ENCODE measurements at regions not wholly inside any gene's neighbourhood (a gene's known extent, or its start where the extent isn't known, plus 50 kb on each side); places are given as distances from the start of the nearest gene placed in this dataset.

DNA sequence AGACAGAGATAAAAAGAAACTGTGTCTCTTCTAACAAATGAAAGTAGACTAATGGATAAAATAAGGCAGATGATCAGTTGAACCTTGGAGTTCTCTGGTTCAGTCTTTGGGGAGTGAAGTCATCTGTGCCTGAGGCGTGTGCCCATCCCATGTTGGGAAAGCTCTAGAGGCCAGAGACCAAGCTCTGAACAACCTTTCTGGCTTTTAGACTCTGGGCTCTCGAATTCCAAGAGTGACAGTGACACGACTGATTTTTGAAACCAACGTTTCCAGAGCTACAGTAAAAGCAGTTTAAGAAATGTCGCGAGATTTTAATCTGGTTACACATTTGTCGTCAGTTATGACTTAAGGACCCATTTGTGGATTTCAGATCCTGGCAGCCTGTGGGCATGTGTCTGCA lies 83.7 kb upstream of the APCDD1 start:
- ATAC-seq = no peak
- Histone ChIP-seq H3K36me3 (ENCODE audit: low read depth) (no peaks in the 10 kb centered on the region), H3K4me1 (ENCODE audit: low read depth) (no peaks in the 10 kb centered on the region), H3K4me3 (no peak overlapping the region), H3K9me3 (no peaks in the 10 kb centered on the region)
- intact Hi-C loops (cut with DNase I, micrococcal nuclease) = no loop called here
- DNase-seq = no peak
- TF ChIP-seq, protein P1, sequence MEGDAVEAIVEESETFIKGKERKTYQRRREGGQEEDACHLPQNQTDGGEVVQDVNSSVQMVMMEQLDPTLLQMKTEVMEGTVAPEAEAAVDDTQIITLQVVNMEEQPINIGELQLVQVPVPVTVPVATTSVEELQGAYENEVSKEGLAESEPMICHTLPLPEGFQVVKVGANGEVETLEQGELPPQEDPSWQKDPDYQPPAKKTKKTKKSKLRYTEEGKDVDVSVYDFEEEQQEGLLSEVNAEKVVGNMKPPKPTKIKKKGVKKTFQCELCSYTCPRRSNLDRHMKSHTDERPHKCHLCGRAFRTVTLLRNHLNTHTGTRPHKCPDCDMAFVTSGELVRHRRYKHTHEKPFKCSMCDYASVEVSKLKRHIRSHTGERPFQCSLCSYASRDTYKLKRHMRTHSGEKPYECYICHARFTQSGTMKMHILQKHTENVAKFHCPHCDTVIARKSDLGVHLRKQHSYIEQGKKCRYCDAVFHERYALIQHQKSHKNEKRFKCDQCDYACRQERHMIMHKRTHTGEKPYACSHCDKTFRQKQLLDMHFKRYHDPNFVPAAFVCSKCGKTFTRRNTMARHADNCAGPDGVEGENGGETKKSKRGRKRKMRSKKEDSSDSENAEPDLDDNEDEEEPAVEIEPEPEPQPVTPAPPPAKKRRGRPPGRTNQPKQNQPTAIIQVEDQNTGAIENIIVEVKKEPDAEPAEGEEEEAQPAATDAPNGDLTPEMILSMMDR (IDR thresholded peaks at IDR 0.05) = no peak

DNA sequence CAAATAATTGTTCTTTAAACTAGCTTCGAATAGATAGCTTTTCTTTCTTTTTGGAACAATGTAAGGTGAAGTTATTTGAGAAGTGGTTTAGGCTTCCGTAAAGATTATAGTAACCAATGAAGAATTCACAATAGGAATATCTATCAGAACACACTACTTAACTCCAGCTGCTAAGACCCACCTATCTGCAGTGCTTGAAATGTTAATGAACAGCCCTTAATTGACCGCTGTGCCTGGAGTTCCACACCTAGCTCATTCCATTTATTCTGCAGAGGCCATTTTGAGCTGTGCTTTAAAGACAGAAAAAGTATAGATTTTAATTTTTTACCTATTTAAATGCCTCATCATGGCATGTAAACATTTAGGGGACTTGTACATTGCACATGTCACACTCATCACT lies 83.3 kb upstream of the APCDD1 start:
- no peaks in the 10 kb centered on the region for H3K4me1 ChIP-seq (ENCODE audit: low read depth)
- H3K9me3 ChIP-seq = no peaks in the 10 kb centered on the region
- intact Hi-C loops (cut with DNase I, micrococcal nuclease) = no loop called here
- TF ChIP-seq, protein P1 (IDR thresholded peaks at IDR 0.05) = no peak
- ATAC-seq = no peak
- DNase-seq = no peak
- H3K36me3 ChIP-seq (ENCODE audit: low read depth) = no peaks in the 10 kb centered on the region
- no peak overlapping the region for H3K4me3 ChIP-seq

DNA sequence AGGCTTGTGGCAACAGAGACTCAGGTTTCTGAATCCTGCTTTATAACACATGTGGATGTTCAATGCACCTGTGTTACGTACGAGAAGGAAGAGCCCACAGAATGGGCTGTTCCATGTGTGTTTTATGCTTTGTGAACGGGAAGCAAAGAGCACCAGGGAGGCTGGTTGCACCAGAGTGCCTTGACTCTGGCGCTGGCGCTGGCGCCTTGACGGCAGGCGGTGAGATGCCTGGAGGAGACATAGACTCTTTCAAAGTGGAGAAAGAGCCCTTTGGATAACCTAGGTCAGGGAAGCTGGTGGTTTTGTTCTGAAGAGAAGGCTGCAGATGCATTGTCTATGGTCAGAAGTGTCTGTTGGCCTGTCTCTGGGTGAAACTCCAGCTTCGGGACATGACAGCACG lies 80.2 kb upstream of the APCDD1 start:
- H3K4me1 ChIP-seq (ENCODE audit: low read depth) = no peaks in the 10 kb centered on the region
- TF ChIP-seq, protein P1 (IDR thresholded peaks at IDR 0.05) = no peak
- H3K4me3 ChIP-seq = no peak overlapping the region
- intact Hi-C loops (cut with DNase I, micrococcal nuclease) = no loop called here
- DNase-seq = no peak
- ATAC-seq = no peak
- no peaks in the 10 kb centered on the region for H3K9me3 ChIP-seq
- no peaks in the 10 kb centered on the region for H3K36me3 ChIP-seq (ENCODE audit: low read depth)

DNA sequence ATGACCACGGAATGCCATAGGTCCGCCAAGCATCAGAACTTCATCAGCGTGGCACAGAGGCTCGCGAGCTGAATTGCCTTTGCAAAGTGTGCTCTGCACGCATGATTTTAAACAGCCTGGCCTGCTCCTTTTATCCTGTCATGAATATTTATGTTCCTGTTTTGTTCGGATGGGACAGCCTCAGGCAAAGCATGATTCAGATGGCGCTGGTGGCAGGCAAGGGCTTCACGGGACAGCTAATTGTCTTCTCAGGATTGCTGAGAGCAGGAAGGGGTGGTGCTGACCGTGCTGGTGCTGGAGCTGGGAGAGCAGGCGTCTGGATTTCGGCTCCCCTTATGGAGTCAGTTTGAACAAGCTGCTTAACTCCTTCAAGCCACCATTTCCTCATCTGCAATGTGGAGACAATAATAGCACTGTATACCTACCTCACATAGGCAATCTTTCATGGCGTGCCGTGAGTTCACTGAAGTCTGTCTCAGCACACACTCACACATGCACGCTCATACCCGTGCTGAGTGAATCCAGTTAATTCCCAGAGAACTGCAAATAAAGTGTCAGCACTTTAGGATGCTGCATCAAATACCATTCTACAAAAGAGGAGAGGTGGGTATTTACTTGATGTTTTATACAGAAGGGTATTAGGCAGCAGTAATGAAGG lies 79.7 kb upstream of the APCDD1 start:
- no peaks in the 10 kb centered on the region for H3K4me1 ChIP-seq (ENCODE audit: low read depth)
- H3K4me3 ChIP-seq = no peak overlapping the region
- no peak for ATAC-seq
- intact Hi-C loops (cut with DNase I, micrococcal nuclease) = no loop called here
- no peak for DNase-seq
- TF ChIP-seq, protein P1 (IDR thresholded peaks at IDR 0.05) = no peak
- H3K9me3 ChIP-seq = no peaks in the 10 kb centered on the region
- no peaks in the 10 kb centered on the region for H3K36me3 ChIP-seq (ENCODE audit: low read depth)

DNA sequence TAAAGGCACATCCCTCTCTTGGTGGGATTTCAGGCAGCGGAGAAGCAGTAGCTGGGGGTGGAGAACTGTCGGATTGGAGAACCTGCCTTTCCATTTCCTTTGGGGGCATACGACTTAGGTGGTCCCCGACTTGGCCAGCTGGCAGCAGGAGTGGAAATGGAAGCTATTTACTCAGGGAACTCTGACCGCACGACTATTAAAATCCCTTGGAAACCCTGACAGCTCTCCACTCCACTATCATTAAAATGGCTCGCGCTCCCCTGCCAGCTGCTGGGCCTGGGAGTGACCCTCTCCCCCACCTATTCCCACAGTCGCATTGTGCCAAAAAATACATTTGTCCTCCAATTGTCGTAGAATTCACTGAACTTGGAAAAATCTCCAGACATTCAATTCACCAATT lies 77.7 kb upstream of the APCDD1 start:
- DNase-seq = no peak
- Histone ChIP-seq H3K9me3 (no peaks in the 10 kb centered on the region), H3K4me1 (ENCODE audit: low read depth) (no peaks in the 10 kb centered on the region), H3K4me3 (no peak overlapping the region), H3K36me3 (ENCODE audit: low read depth) (no peaks in the 10 kb centered on the region)
- intact Hi-C loops (cut with DNase I, micrococcal nuclease) = no loop called here
- ATAC-seq = no peak
- TF ChIP-seq, protein P1 (IDR thresholded peaks at IDR 0.05) = no peak

DNA sequence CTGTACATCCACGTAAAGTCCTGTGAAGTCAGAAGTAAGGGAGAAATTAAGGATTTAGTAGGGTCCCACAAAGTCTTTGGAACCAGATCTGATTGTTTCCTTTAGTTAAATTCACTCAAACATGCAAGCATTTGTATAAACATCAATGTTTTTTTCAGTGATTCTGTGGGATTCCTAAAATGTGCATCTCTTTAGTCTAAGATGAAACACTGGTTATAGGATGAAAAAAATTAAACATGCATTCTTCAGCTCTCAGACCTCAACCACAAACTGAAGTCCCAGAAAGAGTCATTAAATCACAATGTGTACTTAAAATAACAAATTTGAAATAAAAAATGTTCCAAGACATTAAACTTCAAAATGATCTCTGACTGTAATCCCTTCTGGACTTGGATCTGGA lies 76.5 kb upstream of the APCDD1 start:
- Histone ChIP-seq H3K9me3 (no peaks in the 10 kb centered on the region), H3K4me3 (no peak overlapping the region), H3K4me1 (ENCODE audit: low read depth) (no peaks in the 10 kb centered on the region), H3K36me3 (ENCODE audit: low read depth) (no peaks in the 10 kb centered on the region)
- TF ChIP-seq, protein P1 (IDR thresholded peaks at IDR 0.05) = no peak
- ATAC-seq (no peak), DNase-seq (no peak)
- intact Hi-C loops (cut with DNase I, micrococcal nuclease) = no loop called here
